GM12865 (cell line): ENCODE measurements at regions not wholly inside any gene's neighbourhood (a gene's known extent, or its start where the extent isn't known, plus 50 kb on each side); places are given as distances from the start of the nearest gene placed in this dataset.
"Not testable (repeated sequence)": the region's sequence is repeated elsewhere in the genome, so short reads cannot be mapped to it uniquely, and the experiment has no call there.

ENCODE experiments used
- DNase-seq: peaks from one replicate; pipeline ENCODE4 v3.0.0; 2010; ENCODE audit warnings: low read depth
- H3K4me3 ChIP-seq: 2 replicates; pipeline ENCODE4 v1.5.1; 2011; ENCODE audit warnings: mild to moderate bottlenecking, low read depth, low read length, control low read depth
- TF ChIP-seq, protein P1 (sequence below): IDR thresholded peaks from 2 replicates; pipeline ENCODE4 v1.5.1; 2011; ENCODE audit warnings: low read length, control low read depth, low read depth, inconsistent platforms; ENCODE audit not compliant: insufficient read depth; ENCODE audit errors: missing control alignments

GRCh38 chr7:138245216-138245615, 169.0 kb downstream of the AKR1D1 start:
- H3K4me3 ChIP-seq = no peak overlapping the region
- TF ChIP-seq, protein P1, sequence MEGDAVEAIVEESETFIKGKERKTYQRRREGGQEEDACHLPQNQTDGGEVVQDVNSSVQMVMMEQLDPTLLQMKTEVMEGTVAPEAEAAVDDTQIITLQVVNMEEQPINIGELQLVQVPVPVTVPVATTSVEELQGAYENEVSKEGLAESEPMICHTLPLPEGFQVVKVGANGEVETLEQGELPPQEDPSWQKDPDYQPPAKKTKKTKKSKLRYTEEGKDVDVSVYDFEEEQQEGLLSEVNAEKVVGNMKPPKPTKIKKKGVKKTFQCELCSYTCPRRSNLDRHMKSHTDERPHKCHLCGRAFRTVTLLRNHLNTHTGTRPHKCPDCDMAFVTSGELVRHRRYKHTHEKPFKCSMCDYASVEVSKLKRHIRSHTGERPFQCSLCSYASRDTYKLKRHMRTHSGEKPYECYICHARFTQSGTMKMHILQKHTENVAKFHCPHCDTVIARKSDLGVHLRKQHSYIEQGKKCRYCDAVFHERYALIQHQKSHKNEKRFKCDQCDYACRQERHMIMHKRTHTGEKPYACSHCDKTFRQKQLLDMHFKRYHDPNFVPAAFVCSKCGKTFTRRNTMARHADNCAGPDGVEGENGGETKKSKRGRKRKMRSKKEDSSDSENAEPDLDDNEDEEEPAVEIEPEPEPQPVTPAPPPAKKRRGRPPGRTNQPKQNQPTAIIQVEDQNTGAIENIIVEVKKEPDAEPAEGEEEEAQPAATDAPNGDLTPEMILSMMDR = no peak
- DNase-seq = no peak

DNA sequence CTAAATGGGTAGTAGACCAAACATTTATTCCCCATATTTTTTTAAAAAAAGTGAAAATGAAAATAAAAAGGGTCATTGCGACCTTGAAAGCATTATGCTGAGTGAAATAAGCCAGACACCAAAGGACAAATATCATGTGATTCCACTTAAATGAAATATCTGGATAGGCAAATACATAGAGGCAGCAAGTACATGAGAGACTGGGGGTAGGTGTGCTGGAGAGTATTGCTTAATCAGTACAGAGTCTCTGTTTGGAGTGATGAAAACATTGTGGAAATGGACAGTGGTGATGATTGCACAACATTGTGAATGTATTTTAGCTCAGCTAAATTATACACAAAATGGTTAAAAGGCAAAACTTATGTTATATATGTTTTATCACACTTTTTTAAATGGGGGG, 169.4 kb downstream of the AKR1D1 start:
- TF ChIP-seq, protein P1 = no peak
- DNase-seq = no peak
- H3K4me3 ChIP-seq = no peak overlapping the region

DNA sequence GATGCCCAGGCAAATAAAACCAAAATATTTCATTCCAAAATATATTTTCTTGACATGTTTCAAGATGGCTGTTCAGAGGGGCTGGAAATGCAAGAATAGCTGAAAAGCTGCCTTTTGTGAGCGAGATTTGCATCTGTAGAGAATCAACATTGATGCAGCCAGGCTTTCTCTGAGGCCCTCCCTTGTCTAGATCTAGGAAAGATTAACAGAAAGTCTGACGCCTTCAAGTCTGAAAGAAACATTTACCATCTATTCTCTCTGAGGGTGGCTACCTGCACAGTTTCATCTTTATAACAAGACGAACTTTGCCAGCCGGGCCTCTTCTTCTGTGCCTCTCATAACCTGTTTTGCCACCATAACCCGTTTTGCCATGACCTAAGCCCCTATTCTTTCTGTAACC, 170.2 kb downstream of the AKR1D1 start:
- H3K4me3 ChIP-seq = no peak overlapping the region
- TF ChIP-seq, protein P1 = no peak
- no peak for DNase-seq

DNA sequence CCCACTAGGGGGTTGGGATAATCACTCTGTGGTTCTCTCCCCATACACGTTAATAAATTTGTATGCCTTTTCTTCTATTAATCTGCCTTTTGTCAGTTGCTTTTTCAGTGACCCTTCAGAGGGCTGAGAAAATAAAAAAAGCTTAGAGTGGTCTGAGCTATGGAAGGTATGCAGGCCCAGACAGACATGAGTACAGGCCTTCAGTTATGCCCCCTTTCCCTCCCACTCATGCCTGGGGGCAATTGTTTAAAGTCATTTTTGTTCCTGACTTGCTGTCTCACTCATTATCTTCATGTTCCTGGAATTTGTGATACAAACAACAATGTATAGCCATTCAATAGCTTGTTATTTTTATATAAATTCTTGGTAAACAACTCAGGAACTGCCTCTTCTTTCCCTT, 170.8 kb downstream of the AKR1D1 start:
- DNase-seq = no peak
- H3K4me3 ChIP-seq = no peak overlapping the region
- TF ChIP-seq, protein P1 = no peak

- H3K4me3 ChIP-seq = no peak overlapping the region
- no peak for DNase-seq
- TF ChIP-seq, protein P1 = no peak
Observed at GRCh38 chr7:138247568-138248333, 171.5 kb downstream of the AKR1D1 start.

DNA sequence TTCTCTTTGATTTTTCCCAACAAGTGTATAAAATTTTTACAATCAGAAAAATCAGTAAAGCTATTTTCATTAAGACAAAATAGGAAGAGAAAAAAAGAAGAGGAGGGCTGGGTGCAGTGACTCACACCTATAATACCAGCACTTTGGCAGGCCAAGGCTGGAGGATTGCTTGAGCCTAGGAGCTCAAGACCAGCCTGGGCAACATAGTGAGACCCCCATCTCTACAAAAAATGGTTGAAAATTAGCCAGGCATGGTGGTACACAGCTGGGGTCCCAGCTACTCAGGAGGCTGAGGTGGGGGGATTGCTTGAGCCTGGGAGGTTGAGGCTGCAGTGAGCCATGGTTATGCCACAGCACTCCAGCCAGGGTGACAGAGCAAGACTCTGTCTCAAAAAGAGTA, 172.3 kb downstream of the AKR1D1 start:
- TF ChIP-seq, protein P1 = no peak
- no peak overlapping the region for H3K4me3 ChIP-seq
- DNase-seq = no peak

- DNase-seq = no peak
- H3K4me3 ChIP-seq = no peak overlapping the region
Observed at GRCh38 chr7:138249975-138250374, 173.7 kb downstream of the AKR1D1 start.

GRCh38 chr7:138252666-138253065, 176.4 kb downstream of the AKR1D1 start:
- not testable (repeated sequence) for DNase-seq, H3K4me3 ChIP-seq

More at GRCh38 chr7:138249975-138250374, 173.7 kb downstream of the AKR1D1 start:
- TF ChIP-seq, protein P1 = no peak
